ENCODE measurements at regions not wholly inside any gene's neighbourhood (a gene's known extent, or its start where the extent isn't known, plus 50 kb on each side); places are given as distances from the start of the nearest gene placed in this dataset.

- no CpG with 5 or more reads among the region's 4 CpGs for WGBS (ENCODE audit: insufficient coverage)
- H3K9ac ChIP-seq (ENCODE audit: insufficient read depth, low read length, poor library complexity, severe bottlenecking), result no peak overlapping the region
- Mint-ChIP-seq H3K4me3 (no peak overlapping the region), H3K36me3 (no peaks in the 10 kb centered on the region), H3K4me1 (no peaks in the 10 kb centered on the region), H3K27ac (no peak overlapping the region), H3K9me3 (no peaks in the 10 kb centered on the region), H3K27me3 (ENCODE audit: low read depth in 3 of 3) (no peaks in the 10 kb centered on the region)
- no peak overlapping the region for H3K27ac ChIP-seq (ENCODE audit: low read depth in 1 of 2, low read length in 2 of 2)
- no peak for DNase-seq
- no peak for TF ChIP-seq CTCF (IDR thresholded peaks at IDR 0.05)
- H3K4me3 ChIP-seq (replicated peaks in 1 of 3; ENCODE audit: low read depth in 2 of 3, low read length in 3 of 3), result no peak overlapping the region
- no peaks in the 10 kb centered on the region for H4K20me1 ChIP-seq (ENCODE audit: insufficient read depth, low read length)
- H2AFZ ChIP-seq (ENCODE audit: insufficient read depth, low read depth, low read length, poor library complexity, severe bottlenecking), result no peak overlapping the region
- no peaks in the 10 kb centered on the region for H3K9me3 ChIP-seq (replicated peaks in 1 of 2; ENCODE audit: control insufficient read depth in 1 of 2, insufficient read depth in 1 of 2, low read length in 2 of 2)
- intact Hi-C loops (cut with micrococcal nuclease), result no loop called here
- H3K36me3 ChIP-seq (replicated peaks in 1 of 2; ENCODE audit: control insufficient read depth in 1 of 2, insufficient read depth in 2 of 2, low read length in 2 of 2), result no peaks in the 10 kb centered on the region
- no peak overlapping the region for H3K4me2 ChIP-seq (replicated peaks; ENCODE audit: extremely low read depth, low read length, poor library complexity, severe bottlenecking)
- no peaks in the 10 kb centered on the region for H3K79me2 ChIP-seq (ENCODE audit: insufficient read depth, low read length)
- no peaks in the 10 kb centered on the region for H3K27me3 ChIP-seq (ENCODE audit: control insufficient read depth in 2 of 2, insufficient read depth in 2 of 2, low read length in 2 of 2)
- H3K4me1 ChIP-seq (ENCODE audit: control insufficient read depth in 1 of 2, insufficient read depth in 2 of 2, low read length in 2 of 2), result no peaks in the 10 kb centered on the region
These were observed 103.9 kb upstream of the AKAP13 start for GRCh38 chr15:85276508-85276907.

DNA sequence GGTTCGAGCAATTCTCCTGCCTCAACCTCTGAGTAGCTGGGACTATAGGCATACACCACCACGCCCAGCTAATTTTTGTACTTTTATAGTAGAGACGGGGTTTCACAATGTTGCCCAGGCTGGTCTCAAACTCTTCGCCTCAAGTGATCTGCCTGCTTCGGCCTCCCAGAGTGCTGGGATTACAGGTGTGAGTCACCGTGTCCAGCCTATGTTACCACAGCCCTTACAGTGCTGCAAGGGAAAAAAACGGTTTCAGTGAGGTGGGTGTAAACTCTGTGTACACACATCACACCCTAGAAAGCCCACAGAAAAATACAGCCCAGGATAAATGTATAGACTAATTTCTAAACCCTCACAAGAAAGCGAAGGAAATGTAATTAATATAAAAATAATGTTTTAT lies 103.5 kb upstream of the AKAP13 start:
- Mint-ChIP-seq H3K27me3 (ENCODE audit: low read depth in 3 of 3) (no peaks in the 10 kb centered on the region), H3K4me1 (no peaks in the 10 kb centered on the region), H3K4me3 (no peak overlapping the region), H3K9me3 (no peaks in the 10 kb centered on the region), H3K36me3 (no peaks in the 10 kb centered on the region), H3K27ac (no peak overlapping the region)
- H3K4me2 ChIP-seq (replicated peaks; ENCODE audit: extremely low read depth, low read length, poor library complexity, severe bottlenecking), result no peak overlapping the region
- no peak overlapping the region for H3K9ac ChIP-seq (ENCODE audit: insufficient read depth, low read length, poor library complexity, severe bottlenecking)
- intact Hi-C loops (cut with micrococcal nuclease), result no loop called here
- H3K27me3 ChIP-seq (ENCODE audit: control insufficient read depth in 2 of 2, insufficient read depth in 2 of 2, low read length in 2 of 2), result no peaks in the 10 kb centered on the region
- H3K9me3 ChIP-seq (replicated peaks in 1 of 2; ENCODE audit: control insufficient read depth in 1 of 2, insufficient read depth in 1 of 2, low read length in 2 of 2), result no peaks in the 10 kb centered on the region
- 97% methylated on average over 5 of the region's 8 CpGs for WGBS (ENCODE audit: insufficient coverage)
- no peaks in the 10 kb centered on the region for H3K79me2 ChIP-seq (ENCODE audit: insufficient read depth, low read length)
- no peak for TF ChIP-seq CTCF (IDR thresholded peaks at IDR 0.05)
- no peak for DNase-seq
- H3K4me3 ChIP-seq (replicated peaks in 1 of 3; ENCODE audit: low read depth in 2 of 3, low read length in 3 of 3), result no peak overlapping the region
- H2AFZ ChIP-seq (ENCODE audit: insufficient read depth, low read depth, low read length, poor library complexity, severe bottlenecking), result no peak overlapping the region
- H3K4me1 ChIP-seq (ENCODE audit: control insufficient read depth in 1 of 2, insufficient read depth in 2 of 2, low read length in 2 of 2), result no peaks in the 10 kb centered on the region
- no peak overlapping the region for H3K27ac ChIP-seq (ENCODE audit: low read depth in 1 of 2, low read length in 2 of 2)
- no peaks in the 10 kb centered on the region for H4K20me1 ChIP-seq (ENCODE audit: insufficient read depth, low read length)
- H3K36me3 ChIP-seq (replicated peaks in 1 of 2; ENCODE audit: control insufficient read depth in 1 of 2, insufficient read depth in 2 of 2, low read length in 2 of 2), result no peaks in the 10 kb centered on the region

Data from CD14-positive monocyte (primary cell).